ENCODE measurements at regions not wholly inside any gene's neighbourhood (a gene's known extent, or its start where the extent isn't known, plus 50 kb on each side); places are given as distances from the start of the nearest gene placed in this dataset.

DNA sequence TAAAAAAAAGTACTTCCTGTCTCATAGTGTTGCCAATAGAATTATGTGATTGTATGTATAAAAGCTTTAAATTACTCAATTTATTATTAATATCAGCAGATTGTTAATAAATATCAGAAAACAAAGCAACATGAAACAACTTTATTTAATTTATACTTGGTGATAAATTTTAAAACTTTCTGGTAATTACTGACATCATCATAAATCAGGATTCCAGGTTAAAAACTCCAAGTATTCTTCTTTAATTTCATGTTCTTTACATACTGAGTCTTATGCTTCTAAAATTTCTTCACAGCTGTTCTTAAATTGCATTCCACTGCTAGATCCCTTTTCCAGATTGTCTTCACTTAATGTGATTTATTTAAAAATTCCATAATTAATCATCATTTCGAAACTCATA, 1224.5 kb downstream of the PCDH18 start:
- TF ChIP-seq, protein P1, sequence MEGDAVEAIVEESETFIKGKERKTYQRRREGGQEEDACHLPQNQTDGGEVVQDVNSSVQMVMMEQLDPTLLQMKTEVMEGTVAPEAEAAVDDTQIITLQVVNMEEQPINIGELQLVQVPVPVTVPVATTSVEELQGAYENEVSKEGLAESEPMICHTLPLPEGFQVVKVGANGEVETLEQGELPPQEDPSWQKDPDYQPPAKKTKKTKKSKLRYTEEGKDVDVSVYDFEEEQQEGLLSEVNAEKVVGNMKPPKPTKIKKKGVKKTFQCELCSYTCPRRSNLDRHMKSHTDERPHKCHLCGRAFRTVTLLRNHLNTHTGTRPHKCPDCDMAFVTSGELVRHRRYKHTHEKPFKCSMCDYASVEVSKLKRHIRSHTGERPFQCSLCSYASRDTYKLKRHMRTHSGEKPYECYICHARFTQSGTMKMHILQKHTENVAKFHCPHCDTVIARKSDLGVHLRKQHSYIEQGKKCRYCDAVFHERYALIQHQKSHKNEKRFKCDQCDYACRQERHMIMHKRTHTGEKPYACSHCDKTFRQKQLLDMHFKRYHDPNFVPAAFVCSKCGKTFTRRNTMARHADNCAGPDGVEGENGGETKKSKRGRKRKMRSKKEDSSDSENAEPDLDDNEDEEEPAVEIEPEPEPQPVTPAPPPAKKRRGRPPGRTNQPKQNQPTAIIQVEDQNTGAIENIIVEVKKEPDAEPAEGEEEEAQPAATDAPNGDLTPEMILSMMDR (IDR thresholded peaks at IDR 0.05), result no peak
- TF ChIP-seq POLR2A (IDR thresholded peaks at IDR 0.05), result no peak
